ENCODE measurements at regions not wholly inside any gene's neighbourhood (a gene's known extent, or its start where the extent isn't known, plus 50 kb on each side); places are given as distances from the start of the nearest gene placed in this dataset.
"Not testable (repeated sequence)": the region's sequence is repeated elsewhere in the genome, so short reads cannot be mapped to it uniquely, and the experiment has no call there.

GRCh38 chr9:124123621-124124020 lies 112.1 kb downstream of the LHX2 start:
- TF ChIP-seq CTCF (conservative IDR thresholded peaks at IDR 0.05; ENCODE audit: low read length); EZH2phosphoT487 (IDR thresholded peaks at IDR 0.05; ENCODE audit: borderline replicate concordance): not testable (repeated sequence)
